ACHN (cell line): ENCODE measurements at regions not wholly inside any gene's neighbourhood (a gene's known extent, or its start where the extent isn't known, plus 50 kb on each side); places are given as distances from the start of the nearest gene placed in this dataset.

Source experiments
- DNase-seq: peaks from one replicate; pipeline ENCODE4 v3.0.0-alpha.2; 2015
- in situ Hi-C: cut with HindIII; loops from 2 replicates; pipeline ENCODE4 v1.10.0; 2017; ENCODE audit warnings: low sequenced_read_pairs, low pct_ligation_motif_present, low pct_unique_long_range_greater_than_20kb

- in situ Hi-C loops: no loop called here
Observed at GRCh38 chr4:27305246-27305645, 444.6 kb downstream of the STIM2 start.

GRCh38 chr4:27308379-27308778 lies 447.7 kb downstream of the STIM2 start:
- in situ Hi-C loops: no loop called here
- DNase-seq: no peak

More at GRCh38 chr4:27305246-27305645, 444.6 kb downstream of the STIM2 start:
- no peak for DNase-seq

DNA sequence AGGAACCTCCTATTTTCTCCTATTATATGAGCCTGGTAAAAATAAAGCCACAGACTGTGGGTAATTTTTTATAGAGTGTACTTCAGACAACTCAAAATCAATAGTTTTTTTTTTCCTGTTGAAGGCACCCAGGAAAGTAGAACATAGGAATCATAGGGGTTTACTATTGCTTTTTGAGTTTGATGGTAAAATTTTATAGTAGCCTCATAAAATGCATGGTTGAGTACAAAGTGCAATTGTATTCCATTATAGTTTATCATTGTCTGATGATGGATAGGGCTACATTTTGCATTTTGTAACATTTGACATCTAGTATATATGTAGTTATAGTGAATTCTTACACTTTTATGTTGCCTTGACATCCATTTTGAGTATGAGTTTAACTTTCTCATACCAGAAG lies 455.0 kb downstream of the STIM2 start:
- in situ Hi-C loops: no loop called here
- DNase-seq: no peak

- DNase-seq: no peak
- in situ Hi-C loops: no loop called here
Observed at GRCh38 chr4:27316176-27316575, 455.5 kb downstream of the STIM2 start.

DNA sequence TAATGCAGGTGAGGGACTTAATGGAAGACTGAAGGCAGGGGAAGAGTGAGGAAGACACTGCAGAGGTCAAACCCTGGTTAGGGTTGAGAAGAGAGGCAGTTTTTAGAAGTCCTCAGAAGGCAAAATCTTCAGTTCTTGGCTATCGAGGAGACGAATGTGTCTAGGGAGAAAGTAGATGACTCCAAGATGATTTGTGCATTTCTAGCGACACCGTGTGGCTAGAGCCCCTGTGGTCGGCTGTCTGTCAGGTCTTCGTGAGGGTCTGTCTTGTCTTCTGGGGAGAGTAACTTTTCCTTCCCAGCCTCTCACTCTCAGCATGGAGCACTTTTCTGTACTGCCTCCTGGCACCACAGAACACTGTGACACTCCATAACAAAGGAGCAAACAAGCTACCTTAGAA lies 458.1 kb downstream of the STIM2 start:
- no peak for DNase-seq
- in situ Hi-C loops: no loop called here

- no peak for DNase-seq
- in situ Hi-C loops: no loop called here
Observed at GRCh38 chr4:27326991-27327390, 466.4 kb downstream of the STIM2 start.

DNA sequence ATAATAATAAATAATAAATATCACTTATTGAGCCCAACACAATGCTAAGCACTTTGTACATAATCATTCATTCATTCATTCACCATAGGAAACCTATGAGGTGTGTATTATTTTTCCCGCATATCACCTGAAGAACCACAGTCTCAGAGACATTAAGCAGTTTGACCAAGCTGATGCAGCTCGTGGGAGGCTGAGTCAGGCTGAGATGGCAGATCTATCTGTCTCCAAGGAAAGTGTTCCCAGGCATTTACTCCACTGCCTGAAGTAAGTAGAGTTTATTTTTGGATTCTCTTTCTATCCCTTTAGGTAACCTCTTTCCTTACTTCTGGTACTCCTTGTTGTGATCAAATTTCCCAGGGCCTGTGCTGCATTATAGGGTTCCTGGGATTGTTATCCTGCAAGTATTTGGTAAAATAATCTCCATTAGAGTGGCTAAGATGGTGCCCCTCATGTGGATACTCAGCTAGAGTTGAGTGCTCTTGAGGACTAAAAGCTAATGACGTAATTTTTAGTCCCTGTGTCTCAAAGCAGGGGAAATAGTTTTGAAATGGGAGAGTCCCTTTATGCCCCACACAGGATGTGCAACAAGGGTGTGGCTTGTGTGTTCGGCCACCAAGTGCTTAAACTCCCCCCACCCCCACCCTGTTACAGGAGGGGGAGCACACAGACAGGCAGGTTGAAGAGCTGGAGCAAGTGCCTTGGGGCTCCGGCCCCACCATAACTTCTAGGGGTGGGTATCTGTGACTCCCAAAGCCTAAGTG lies 467.0 kb downstream of the STIM2 start:
- in situ Hi-C loops: no loop called here
- DNase-seq: no peak

DNA sequence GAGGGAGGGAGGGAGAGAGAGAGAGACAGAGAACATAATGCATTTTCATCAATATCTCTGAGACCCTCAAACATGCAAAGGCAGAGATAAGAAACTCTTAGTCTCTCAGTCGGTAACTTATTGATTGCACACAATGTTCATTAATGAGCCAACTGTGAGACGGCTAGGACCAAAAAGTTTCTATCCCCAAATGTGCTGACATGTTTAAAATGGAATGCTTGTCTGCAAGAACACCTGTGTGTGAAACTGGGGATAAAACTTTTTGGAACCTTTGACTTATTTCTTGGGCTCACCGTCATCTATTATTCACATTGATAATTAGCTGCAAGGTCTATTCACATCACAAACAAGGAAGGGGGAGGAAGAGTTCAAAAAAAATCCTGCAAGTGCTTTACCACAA lies 477.9 kb downstream of the STIM2 start:
- DNase-seq: no peak
- in situ Hi-C loops: no loop called here

DNA sequence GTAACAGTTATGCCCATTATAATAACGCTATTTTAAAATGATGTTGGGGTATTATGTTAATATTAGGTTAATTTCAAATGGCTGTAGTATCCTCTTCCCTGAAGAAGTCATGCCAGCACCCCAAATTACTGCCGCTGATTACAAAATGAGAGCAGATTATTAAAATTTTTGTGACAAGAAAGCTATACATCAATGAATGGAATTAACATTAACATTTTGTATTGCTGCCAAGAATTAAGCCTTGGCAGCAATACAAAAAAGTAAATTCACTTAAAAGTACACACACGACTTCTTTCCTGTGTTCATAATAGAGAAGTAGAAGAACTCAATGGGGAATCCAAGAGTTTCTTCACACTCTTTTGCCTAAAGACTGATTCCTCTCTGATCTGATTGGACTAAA lies 482.8 kb downstream of the STIM2 start:
- in situ Hi-C loops: no loop called here
- no peak for DNase-seq

DNA sequence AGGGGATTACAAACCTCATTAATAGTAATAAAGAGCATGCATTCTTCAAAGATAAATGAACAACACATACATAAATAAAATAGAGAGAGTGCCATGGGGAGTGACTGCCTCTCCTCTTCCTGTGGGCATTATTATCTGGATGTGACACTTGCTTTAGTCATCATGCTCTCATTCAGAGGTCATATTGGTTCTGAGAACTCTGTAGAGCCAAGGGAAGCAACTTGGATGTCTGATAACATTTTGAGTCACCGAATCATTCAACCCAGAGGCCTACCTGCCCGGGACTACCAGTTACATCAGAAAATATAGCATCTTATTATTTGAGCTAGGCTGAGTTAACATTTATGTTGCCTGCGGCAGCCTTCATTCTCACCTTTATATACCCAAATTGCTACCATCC lies 489.5 kb downstream of the STIM2 start:
- no peak for DNase-seq
- in situ Hi-C loops: no loop called here

- in situ Hi-C loops: no loop called here
- DNase-seq: peak; percentile 8
Observed at GRCh38 chr4:27357283-27357682, 496.6 kb downstream of the STIM2 start.

DNA sequence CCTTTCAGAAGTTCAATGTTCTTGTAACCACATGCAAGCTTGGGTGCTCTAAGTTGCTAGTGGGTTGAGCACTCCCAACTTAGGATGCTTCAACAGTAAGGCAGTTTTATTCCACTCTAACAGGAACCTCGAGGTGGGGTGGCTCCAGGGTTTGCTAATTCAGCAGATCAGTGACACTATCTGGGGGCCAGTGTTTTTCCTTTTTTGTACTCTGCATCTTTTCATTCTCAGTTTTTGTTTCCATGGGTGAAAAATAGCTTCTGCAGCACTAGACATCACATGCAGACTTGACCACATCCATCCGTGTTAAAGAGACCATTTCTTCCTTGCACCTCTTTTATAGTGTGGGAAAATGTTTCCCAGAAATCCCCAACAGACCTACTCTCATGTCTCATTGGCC lies 497.6 kb downstream of the STIM2 start:
- in situ Hi-C loops: no loop called here
- DNase-seq: no peak

- no peak for DNase-seq
- in situ Hi-C loops: no loop called here
Observed at GRCh38 chr4:27360131-27360530, 499.5 kb downstream of the STIM2 start.

GRCh38 chr4:27360790-27361267 lies 500.2 kb downstream of the STIM2 start:
- in situ Hi-C loops: no loop called here
- DNase-seq: no peak

- DNase-seq: no peak
- in situ Hi-C loops: no loop called here
Observed at GRCh38 chr4:27364509-27364908, 503.9 kb downstream of the STIM2 start.

GRCh38 chr4:27366104-27366823 lies 505.6 kb downstream of the STIM2 start:
- in situ Hi-C loops: no loop called here
- no peak for DNase-seq

- in situ Hi-C loops: no loop called here
- DNase-seq: no peak
Observed at GRCh38 chr4:27368781-27369180, 508.1 kb downstream of the STIM2 start.

- in situ Hi-C loops: no loop called here
- no peak for DNase-seq
Observed at GRCh38 chr4:27381815-27382214, 521.2 kb downstream of the STIM2 start.

GRCh38 chr4:27387711-27388110 lies 527.1 kb downstream of the STIM2 start:
- in situ Hi-C loops: no loop called here
- DNase-seq: no peak

DNA sequence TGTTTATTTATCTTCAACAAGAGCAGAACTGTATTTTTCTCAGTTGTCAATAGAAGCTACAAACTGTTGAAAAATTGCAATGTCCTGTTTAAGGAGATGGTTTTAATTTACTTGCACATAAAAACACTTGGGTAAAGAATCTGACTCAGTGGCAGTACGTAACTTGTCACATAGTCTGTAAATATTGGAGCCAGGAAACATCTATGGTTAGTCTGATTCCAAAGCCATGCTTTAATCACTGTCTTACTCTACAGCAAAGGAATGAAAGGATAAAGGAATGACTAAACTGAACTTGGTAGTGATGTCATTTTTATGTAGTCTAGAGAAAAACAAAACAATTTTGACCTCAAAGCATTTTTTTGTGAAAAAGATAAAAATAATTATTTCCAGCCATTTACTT lies 537.2 kb downstream of the STIM2 start:
- in situ Hi-C loops: no loop called here
- no peak for DNase-seq
